HCT116 (cell line): ENCODE measurements at regions not wholly inside any gene's neighbourhood (a gene's known extent, or its start where the extent isn't known, plus 50 kb on each side); places are given as distances from the start of the nearest gene placed in this dataset.
"Not testable (repeated sequence)": the region's sequence is repeated elsewhere in the genome, so short reads cannot be mapped to it uniquely, and the experiment has no call there.

Source experiments
- ATAC-seq: fragments of 200-7000 bp; cut with Tn5 transposase; 2 replicates; pipeline ENCODE4 v1.9.1; 2020; ENCODE audit warnings: mild to moderate bottlenecking, moderate library complexity
- BruUV-seq: library from RNA; stranded (reverse); fragments of 400-500 nt; replicated peaks from 2 replicates; lab custom pipeline; 2021; lab: Mats Ljungman, UMichigan
- CTCF ChIA-PET: fragments of 300-600 bp; sonication (Branson Sonifier 250); formaldehyde crosslinking; loops from one replicate; lab custom pipeline; 2021; ENCODE audit warnings: antibody characterized with exemption; lab: Charles Lee
- POLR2A ChIA-PET: fragments of 300-600, 350-600 bp; sonication (Branson Sonifier 250); formaldehyde crosslinking; loops from one replicate; lab custom pipeline; 2021; ENCODE audit warnings: antibody characterized with exemption; lab: Charles Lee
- RAD21 ChIA-PET, 2 experiments: fragments of 300-600 bp; sonication (Branson Sonifier 250); formaldehyde crosslinking; loops; one replicate each; lab custom pipeline; 2023; ENCODE audit warnings: low total read pairs in 2 of 2; ENCODE audit not compliant: uncharacterized antibody in 2 of 2, unreplicated experiment in 2 of 2, low non-redundant PET in 1 of 2; lab: Charles Lee
- DNase-seq: peaks from one replicate; pipeline ENCODE4 v3.0.0-alpha.2; 2010; ENCODE audit warnings: low read depth, low spot score
- H2AFZ ChIP-seq: fragments of 200-600 bp; shearing (Covaris generic), sonication (generic); 2 replicates; pipeline ENCODE4 v1.6.1; 2017; ENCODE audit warnings: low read depth, mixed run types, mixed read lengths, antibody characterized with exemption, low read length; ENCODE audit not compliant: poor library complexity, severe bottlenecking
- H3K27ac ChIP-seq: 2 replicates; pipeline ENCODE4 v1.5.1; 2012; ENCODE audit warnings: low read depth, low read length
- H3K27me3 ChIP-seq: fragments of 200-600 bp; sonication (generic); 2 replicates; pipeline ENCODE4 v1.6.1; 2016; ENCODE audit warnings: mixed run types, low read length, mixed read lengths; ENCODE audit not compliant: insufficient read depth
- H3K36me3 ChIP-seq, 2 experiments: fragments of 200-500 bp in 1 of 2; fragments of 200-600 bp in 1 of 2; sonication (Bioruptor generic) in 1 of 2; sonication (generic) in 1 of 2; 2 replicates each; pipeline versions ENCODE4 v1.5.1 to v1.6.1; 2014 to 2016; ENCODE audit warnings: low read length in 2 of 2, inconsistent platforms in 1 of 2, mixed read lengths in 1 of 2, mixed run types in 1 of 2; ENCODE audit not compliant: insufficient read depth in 2 of 2, control insufficient read depth in 1 of 2
- H3K4me1 ChIP-seq, 2 experiments: fragments of 200-600 bp in 1 of 2; sonication (generic) in 1 of 2; 2 replicates each; pipeline versions ENCODE4 v1.5.1 to v1.6.1; 2012 to 2017; ENCODE audit warnings: low read length in 2 of 2, inconsistent platforms in 1 of 2, mild to moderate bottlenecking in 1 of 2, mixed read lengths in 1 of 2, mixed run types in 1 of 2, moderate library complexity in 1 of 2; ENCODE audit not compliant: insufficient read depth in 2 of 2, control insufficient read depth in 1 of 2
- H3K4me2 ChIP-seq: fragments of 200-600 bp; sonication (generic); 2 replicates; pipeline ENCODE4 v1.6.1; 2017; ENCODE audit warnings: mixed run types, low read length, mixed read lengths
- H3K4me3 ChIP-seq, 2 experiments: fragments of 200-600 bp in 1 of 2; sonication (generic) in 1 of 2; replicated peaks in 1 of 2; 2 replicates each; pipeline ENCODE4 v1.5.1; 2011 to 2016; ENCODE audit warnings: low read length in 2 of 2, control low read depth in 1 of 2, low read depth in 1 of 2, mild to moderate bottlenecking in 1 of 2, mixed read lengths in 1 of 2, mixed run types in 1 of 2
- H3K79me2 ChIP-seq: fragments of 200-600 bp; sonication (generic); 2 replicates; pipeline ENCODE4 v1.6.1; 2017; ENCODE audit warnings: mild to moderate bottlenecking, mixed run types, low read length, moderate library complexity, mixed read lengths; ENCODE audit not compliant: insufficient read depth
- H3K9ac ChIP-seq: fragments of 200-600 bp; sonication (generic); 2 replicates; pipeline ENCODE4 v1.6.1; 2016; ENCODE audit warnings: low read length, mixed read lengths
- H3K9me2 ChIP-seq: fragments of 200-600 bp; sonication (generic), shearing (Covaris generic); 2 replicates; pipeline ENCODE4 v1.6.1; 2017; ENCODE audit warnings: mixed run types, mild to moderate bottlenecking, moderate library complexity; ENCODE audit not compliant: insufficient read depth
- H3K9me3 ChIP-seq, 2 experiments: fragments of 200-500 bp in 1 of 2; fragments of 200-600 bp in 1 of 2; sonication (Bioruptor generic) in 1 of 2; sonication (generic) in 1 of 2; 2 replicates each; pipeline ENCODE4 v1.6.1; 2014 to 2017; ENCODE audit warnings: low read length in 2 of 2, mixed read lengths in 2 of 2, inconsistent platforms in 1 of 2, low read depth in 1 of 2, mild to moderate bottlenecking in 1 of 2, mixed run types in 1 of 2, moderate library complexity in 1 of 2; ENCODE audit not compliant: control insufficient read depth in 1 of 2, insufficient read depth in 1 of 2
- H4K20me1 ChIP-seq: fragments of 200-600 bp; sonication (generic), shearing (Covaris generic); 2 replicates; pipeline ENCODE4 v1.6.1; 2017; ENCODE audit warnings: mixed run types, mild to moderate bottlenecking, moderate library complexity; ENCODE audit not compliant: insufficient read depth
- CTCF ChIP-seq, 3 experiments: fragments of 200-600 bp in 1 of 3; sonication (generic) in 1 of 3; IDR thresholded peaks in 2 of 3; conservative IDR thresholded peaks in 1 of 3; 2 replicates each; pipeline ENCODE4 v1.5.1; 2012 to 2017; ENCODE audit warnings: low read depth in 2 of 3, low read length in 2 of 3, antibody characterized with exemption in 1 of 3, borderline replicate concordance in 1 of 3, control low read depth in 1 of 3, mild to moderate bottlenecking in 1 of 3, mixed read lengths in 1 of 3, mixed run types in 1 of 3, moderate library complexity in 1 of 3; ENCODE audit not compliant: insufficient read depth in 1 of 3
- intact Hi-C: fragments of 100-400 bp; cut with micrococcal nuclease; formaldehyde crosslinking; loops from 2 replicates; pipeline ENCODE4 v1.10.0; 2022

GRCh38 chr16:18131587-18131986, 204.9 kb downstream of the NPIPA8 start:
- RAD21 ChIA-PET, H2AFZ ChIP-seq, H3K9me2 ChIP-seq, H3K4me2 ChIP-seq, H3K9me3 ChIP-seq, intact Hi-C loops, H4K20me1 ChIP-seq, H3K27me3 ChIP-seq, H3K4me1 ChIP-seq, POLR2A ChIA-PET, H3K9ac ChIP-seq, DNase-seq, H3K36me3 ChIP-seq, CTCF ChIA-PET, H3K4me3 ChIP-seq, BruUV-seq, H3K79me2 ChIP-seq, H3K27ac ChIP-seq: not testable (repeated sequence)
- TF ChIP-seq CTCF (IDR thresholded peaks at IDR 0.05 in 2 of 3, conservative IDR thresholded peaks at IDR 0.05 in 1 of 3; ENCODE audit: borderline replicate concordance in 1 of 3, insufficient read depth in 1 of 3, low read depth in 2 of 3, low read length in 2 of 3) = 0 out of 6 replicates have a peak, but pooled peaks of 1 of the 3 experiments have one; percentile 18
- ATAC-seq = peak; percentile 76

GRCh38 chr16:18130478-18131120, 205.9 kb downstream of the NPIPA8 start:
- H3K9me3 ChIP-seq, H2AFZ ChIP-seq, DNase-seq, H3K36me3 ChIP-seq, H3K79me2 ChIP-seq, H3K27ac ChIP-seq, CTCF ChIA-PET, intact Hi-C loops, RAD21 ChIA-PET, H3K4me1 ChIP-seq, H3K4me2 ChIP-seq, H3K9ac ChIP-seq, H4K20me1 ChIP-seq, BruUV-seq, H3K9me2 ChIP-seq, H3K27me3 ChIP-seq, ATAC-seq, POLR2A ChIA-PET, H3K4me3 ChIP-seq: not testable (repeated sequence)

GRCh38 chr16:18127033-18127432, 209.5 kb downstream of the NPIPA8 start:
- intact Hi-C loops, H3K27ac ChIP-seq, ATAC-seq, H3K27me3 ChIP-seq, H3K79me2 ChIP-seq, H3K4me3 ChIP-seq, H3K9me3 ChIP-seq, DNase-seq, H3K9me2 ChIP-seq, BruUV-seq, RAD21 ChIA-PET, POLR2A ChIA-PET, H2AFZ ChIP-seq, H3K4me2 ChIP-seq, H4K20me1 ChIP-seq, H3K4me1 ChIP-seq, CTCF ChIA-PET, H3K36me3 ChIP-seq, H3K9ac ChIP-seq: not testable (repeated sequence)

- CTCF ChIA-PET, RAD21 ChIA-PET, POLR2A ChIA-PET: not testable (repeated sequence)
These were observed 217.4 kb downstream of the NPIPA8 start for GRCh38 chr16:18119092-18119491.

More at GRCh38 chr16:18119092-18119491, 217.4 kb downstream of the NPIPA8 start:
- H3K27me3 ChIP-seq, H3K9me3 ChIP-seq, intact Hi-C loops, ATAC-seq, H3K4me3 ChIP-seq, H3K79me2 ChIP-seq, H3K9me2 ChIP-seq, H2AFZ ChIP-seq, BruUV-seq, H3K4me2 ChIP-seq, H4K20me1 ChIP-seq, DNase-seq, H3K27ac ChIP-seq, H3K9ac ChIP-seq, H3K4me1 ChIP-seq, H3K36me3 ChIP-seq: not testable (repeated sequence)
